Uterus (tissue), 3 donors: ENCODE measurements at regions not wholly inside any gene's neighbourhood (a gene's known extent, or its start where the extent isn't known, plus 50 kb on each side); places are given as distances from the start of the nearest gene placed in this dataset.

Source experiments
- DNase-seq, 2 donors: peaks; one replicate each; pipeline ENCODE4 v3.0.0-alpha.2; 2019 to 2020
- H3K27ac ChIP-seq, 2 donors: fragments of 200-600 bp; sonication (generic); 1 replicate in 1 of 2; 2 replicates in 1 of 2; pipeline ENCODE4 v1.5.1; 2016 to 2018
- H3K27me3 ChIP-seq, 2 donors: fragments of 200-600 bp; sonication (generic); one replicate each; pipeline ENCODE4 v1.5.1; 2018 to 2019; ENCODE audit warnings: control low read depth in 1 of 2
- H3K36me3 ChIP-seq, 2 donors: fragments of 200-600 bp; sonication (generic); one replicate each; pipeline ENCODE4 v1.5.1; 2019; ENCODE audit warnings: control low read depth in 1 of 2
- H3K4me1 ChIP-seq, 2 donors: fragments of 200-600 bp; sonication (generic); one replicate each; pipeline ENCODE4 v1.5.1; 2018 to 2019; ENCODE audit warnings: control low read depth in 1 of 2
- H3K4me3 ChIP-seq, 2 donors: fragments of 200-600 bp; sonication (generic); 1 replicate in 1 of 2; 2 replicates in 1 of 2; pipeline ENCODE4 v1.5.1; 2018 to 2019; ENCODE audit warnings: mild to moderate bottlenecking in 1 of 2
- H3K9me3 ChIP-seq, 2 donors: fragments of 200-600 bp; sonication (generic); one replicate each; pipeline ENCODE4 v1.5.1; 2019; ENCODE audit warnings: control low read depth in 1 of 2
- CTCF ChIP-seq, 4 experiments: fragments of 200-600 bp in 2 of 4; fragments of 450-650 bp in 2 of 4; sonication (generic) in 2 of 4; IDR thresholded peaks; one replicate each; pipeline ENCODE4 v1.5.1; 2016 to 2019; ENCODE audit warnings: antibody characterized with exemption in 4 of 4, mild to moderate bottlenecking in 2 of 4, moderate library complexity in 1 of 4
- POLR2A ChIP-seq, 2 donors: fragments of 450-650 bp; IDR thresholded peaks; one replicate each; pipeline ENCODE4 v1.6.1; 2016; ENCODE audit warnings: antibody characterized with exemption in 2 of 2, mild to moderate bottlenecking in 1 of 2, moderate library complexity in 1 of 2
- intact Hi-C: fragments of 100-400 bp; cut with DNase I; formaldehyde crosslinking; loops from one replicate; pipeline ENCODE4 v1.15.1; 2023; ENCODE audit warnings: low total_unique reads
- donor health status: DM: yes; HTN: yes; CAD: no.

- Histone ChIP-seq H3K27me3 (no peaks in the 10 kb centered on the region), H3K36me3 (no peaks in the 10 kb centered on the region), H3K4me3 (no peak overlapping the region), H3K9me3 (no peaks in the 10 kb centered on the region), H3K4me1 (no peaks in the 10 kb centered on the region), H3K27ac (no peak overlapping the region)
- no peak for DNase-seq
- TF ChIP-seq CTCF (IDR thresholded peaks at IDR 0.05) (no peak), POLR2A (IDR thresholded peaks at IDR 0.05) (no peak)
- intact Hi-C loops, result no loop called here
Measured at GRCh38 chr6:44625996-44626395, 238.5 kb downstream of the CDC5L start.

- H3K4me1 ChIP-seq, result no peaks in the 10 kb centered on the region
- intact Hi-C loops, result no loop called here
- no peaks in the 10 kb centered on the region for H3K36me3 ChIP-seq
- no peaks in the 10 kb centered on the region for H3K27me3 ChIP-seq
- H3K9me3 ChIP-seq, result no peaks in the 10 kb centered on the region
- no peak overlapping the region for H3K27ac ChIP-seq
- H3K4me3 ChIP-seq, result no peak overlapping the region
- DNase-seq, result no peak
- TF ChIP-seq CTCF (IDR thresholded peaks at IDR 0.05) (no peak), POLR2A (IDR thresholded peaks at IDR 0.05) (no peak)
Measured at GRCh38 chr6:44626616-44627015, 239.1 kb downstream of the CDC5L start.

- Histone ChIP-seq H3K27ac (no peak overlapping the region), H3K27me3 (no peaks in the 10 kb centered on the region), H3K9me3 (no peaks in the 10 kb centered on the region), H3K4me1 (no peaks in the 10 kb centered on the region), H3K36me3 (no peaks in the 10 kb centered on the region), H3K4me3 (no peak overlapping the region)
- no peak for TF ChIP-seq CTCF (IDR thresholded peaks at IDR 0.05)
- TF ChIP-seq POLR2A (IDR thresholded peaks at IDR 0.05), result no peak
- DNase-seq, result no peak
- intact Hi-C loops, result no loop called here
Measured at GRCh38 chr6:44627091-44627882, 239.8 kb downstream of the CDC5L start.

- no peak for DNase-seq
- Histone ChIP-seq H3K9me3 (no peaks in the 10 kb centered on the region), H3K4me1 (no peaks in the 10 kb centered on the region), H3K4me3 (no peak overlapping the region), H3K36me3 (no peaks in the 10 kb centered on the region), H3K27me3 (no peaks in the 10 kb centered on the region), H3K27ac (no peak overlapping the region)
- TF ChIP-seq CTCF (IDR thresholded peaks at IDR 0.05), result no peak
- intact Hi-C loops, result no loop called here
Measured at GRCh38 chr6:44627883-44628271, 240.4 kb downstream of the CDC5L start.

- Histone ChIP-seq H3K27ac (no peak overlapping the region), H3K36me3 (no peaks in the 10 kb centered on the region), H3K27me3 (no peaks in the 10 kb centered on the region), H3K4me1 (no peaks in the 10 kb centered on the region), H3K9me3 (no peaks in the 10 kb centered on the region), H3K4me3 (no peak overlapping the region)
- no peak for TF ChIP-seq CTCF (IDR thresholded peaks at IDR 0.05)
- TF ChIP-seq POLR2A (IDR thresholded peaks at IDR 0.05), result no peak
- intact Hi-C loops, result no loop called here
- no peak for DNase-seq
Measured at GRCh38 chr6:44628347-44628746, 240.8 kb downstream of the CDC5L start.
